HepG2 (cell line): ENCODE measurements at regions not wholly inside any gene's neighbourhood (a gene's known extent, or its start where the extent isn't known, plus 50 kb on each side); places are given as distances from the start of the nearest gene placed in this dataset.
"Not testable (repeated sequence)": the region's sequence is repeated elsewhere in the genome, so short reads cannot be mapped to it uniquely, and the experiment has no call there.

Experiments
- NR1H2 ChIP-seq: sonication (generic); formaldehyde crosslinking; IDR thresholded peaks from 2 replicates; pipeline ENCODE4 v1.8.1; 2022; ENCODE audit warnings: low read depth, missing genetic modification reagents, borderline replicate concordance
- PBX2 ChIP-seq: IDR thresholded peaks from 2 replicates; pipeline ENCODE4 v1.6.1; 2016; ENCODE audit warnings: control low read depth
- ZNF569 ChIP-seq: sonication (generic); formaldehyde crosslinking; IDR thresholded peaks from 2 replicates; pipeline ENCODE4 v1.5.0; 2020; ENCODE audit warnings: mild to moderate bottlenecking, missing genetic modification reagents, moderate library complexity, borderline replicate concordance

DNA sequence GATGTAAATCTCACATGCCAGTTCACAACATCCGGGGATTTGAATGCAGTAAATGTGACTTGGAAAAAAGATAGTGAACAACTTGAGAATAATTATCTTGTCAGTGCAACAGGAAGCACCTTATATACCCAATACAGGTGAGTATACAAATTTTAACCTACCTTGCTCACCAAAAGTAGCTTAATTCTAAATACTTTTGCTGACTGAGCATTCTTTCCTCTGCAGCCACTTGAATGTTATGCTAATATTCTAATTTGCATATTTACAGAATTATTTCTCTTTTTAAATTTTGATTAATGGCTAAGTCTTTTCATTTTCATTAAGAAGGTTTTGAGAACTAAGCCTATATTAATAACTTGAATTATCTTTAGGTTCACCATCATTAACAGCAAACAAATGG is 371.8 kb downstream of the SRGAP2C start:
- TF ChIP-seq ZNF569, NR1H2, PBX2 (CRISPR knock-in tag): not testable (repeated sequence)
